GM12891 (cell line): ENCODE measurements at regions not wholly inside any gene's neighbourhood (a gene's known extent, or its start where the extent isn't known, plus 50 kb on each side); places are given as distances from the start of the nearest gene placed in this dataset.
"Not testable (repeated sequence)": the region's sequence is repeated elsewhere in the genome, so short reads cannot be mapped to it uniquely, and the experiment has no call there.

Source experiments
- DNase-seq: peaks from one replicate; pipeline ENCODE4 v3.0.0; 2011; ENCODE audit warnings: low spot score; ENCODE audit not compliant: insufficient read length
- FAIRE-seq: peaks from 2 replicates; lab custom pipeline; 2011; peaks lifted over from hg19 to GRCh38; lab: Jason Lieb, UNC
- PAX5 ChIP-seq: IDR thresholded peaks from 2 replicates; pipeline ENCODE4 v1.6.1; 2011; ENCODE audit warnings: low read length, moderate library complexity, mild to moderate bottlenecking; ENCODE audit not compliant: insufficient read depth, severe bottlenecking
- POLR2A ChIP-seq: IDR thresholded peaks from 2 replicates; pipeline ENCODE4 v1.6.1; 2011; ENCODE audit warnings: low read depth, low read length, control low read depth
- POLR2AphosphoS5 ChIP-seq: IDR thresholded peaks from 2 replicates; pipeline ENCODE4 v1.6.1; 2011; ENCODE audit warnings: low read depth, low read length, control low read depth
- POU2F2 ChIP-seq: IDR thresholded peaks from 2 replicates; pipeline ENCODE4 v1.6.1; 2011; ENCODE audit warnings: low read depth, mild to moderate bottlenecking, control low read depth, low read length, moderate library complexity
- SPI1 ChIP-seq: IDR thresholded peaks from 2 replicates; pipeline ENCODE4 v1.6.1; 2011; ENCODE audit warnings: low read depth, low read length, control low read depth
- TAF1 ChIP-seq: IDR thresholded peaks from 2 replicates; pipeline ENCODE4 v1.6.1; 2011; ENCODE audit warnings: low read depth, low read length, control low read depth

DNA sequence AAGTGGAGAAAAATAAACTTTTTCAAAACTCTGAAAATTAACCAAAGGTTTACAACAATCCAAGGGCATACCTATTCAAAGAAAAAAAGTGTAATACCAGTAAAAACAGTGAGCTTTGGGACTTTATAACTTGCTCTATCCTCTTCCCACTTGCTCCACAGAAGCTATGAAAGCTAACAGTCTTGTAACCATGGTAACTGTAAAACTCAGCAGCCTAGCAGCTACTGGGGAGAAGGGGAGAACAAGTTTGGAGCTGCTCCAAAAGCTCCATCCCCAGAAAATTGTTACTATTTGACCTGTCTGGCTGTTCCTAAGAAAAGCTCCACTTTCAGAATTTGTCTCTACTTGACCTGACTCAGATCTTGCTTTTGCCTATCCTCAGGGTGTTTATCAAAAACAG is 191.5 kb downstream of the OTUD1 start:
- DNase-seq = no peak
- FAIRE-seq = no peak
- TF ChIP-seq TAF1 (no peak), SPI1 (no peak), POLR2AphosphoS5 (no peak), POU2F2 (no peak), POLR2A (no peak)

DNA sequence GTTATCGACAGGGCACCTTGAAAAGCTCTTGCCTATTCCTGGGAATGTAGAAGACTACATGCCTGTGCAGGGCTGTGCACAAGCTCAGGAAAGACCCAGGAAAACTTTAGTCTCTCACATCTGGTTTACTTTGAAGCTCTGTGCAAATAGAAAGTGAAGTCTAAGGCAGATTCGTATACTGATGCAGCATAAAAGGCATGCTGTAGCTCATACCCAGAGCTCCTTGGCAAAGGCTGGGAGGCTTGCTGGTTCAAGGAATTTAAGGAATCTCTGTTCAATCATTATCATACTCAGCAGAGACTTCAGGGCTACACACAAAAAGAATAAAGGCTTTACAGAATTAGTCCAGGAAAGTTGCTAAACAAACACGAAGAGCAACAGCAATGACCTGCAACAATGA is 192.0 kb downstream of the OTUD1 start:
- DNase-seq (no peak), FAIRE-seq (no peak)
- TF ChIP-seq SPI1 (no peak), POU2F2 (no peak), POLR2AphosphoS5 (no peak), TAF1 (no peak), POLR2A (no peak), PAX5 (no peak)

DNA sequence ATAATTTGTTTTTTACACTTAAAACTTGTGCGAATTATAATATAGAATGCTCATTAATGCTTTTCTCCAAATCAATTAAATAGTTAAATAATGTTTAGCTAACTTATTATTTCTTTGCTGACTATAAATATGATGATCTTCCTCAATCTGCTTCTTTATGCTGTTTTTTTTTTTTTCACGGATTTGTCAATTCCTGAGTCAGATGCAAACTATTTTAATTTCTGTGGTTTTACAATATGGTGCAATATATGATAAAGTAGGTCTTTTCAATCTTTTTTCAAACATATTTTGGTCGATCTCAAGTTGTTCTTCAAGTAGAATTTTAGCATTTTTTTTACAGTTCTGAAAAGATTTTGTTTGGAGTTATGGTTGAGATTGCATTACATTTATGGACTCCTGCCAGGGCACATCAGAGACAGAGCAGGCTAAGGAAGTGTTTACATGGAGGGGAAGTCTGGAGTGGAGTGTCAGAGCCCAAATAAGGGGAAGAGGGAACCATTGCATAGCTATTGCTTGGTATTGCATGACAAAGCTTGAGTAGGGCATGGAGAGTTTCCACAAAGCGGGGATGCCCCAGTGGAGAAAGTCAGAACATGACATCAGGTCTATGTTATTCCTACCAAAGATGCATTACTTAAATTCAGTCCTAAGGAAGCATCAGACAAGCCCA is 204.4 kb downstream of the OTUD1 start:
- DNase-seq = no peak
- TF ChIP-seq PAX5 (no peak), TAF1 (no peak), SPI1 (no peak), POU2F2 (no peak), POLR2A (no peak), POLR2AphosphoS5 (no peak)
- no peak for FAIRE-seq

DNA sequence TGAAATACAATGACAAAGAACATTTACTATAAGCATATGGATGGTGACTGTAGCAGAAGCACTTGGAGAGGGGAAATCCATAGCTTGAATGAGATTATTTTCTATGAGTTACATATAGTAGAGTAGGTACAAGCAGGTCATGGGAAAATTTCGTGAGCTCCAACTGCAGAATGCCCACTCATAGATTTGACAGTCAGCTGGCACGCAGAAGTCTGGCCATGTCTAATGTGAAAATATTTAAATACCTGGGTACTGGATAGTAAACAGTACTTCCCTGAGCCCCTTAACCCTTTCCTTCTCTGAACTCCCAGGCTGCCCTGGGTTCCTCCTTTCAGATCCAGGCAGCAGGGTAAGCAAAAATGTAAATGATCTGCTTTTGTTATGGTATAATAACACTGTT is 209.7 kb downstream of the OTUD1 start:
- FAIRE-seq = no peak
- no peak for DNase-seq
- TF ChIP-seq PAX5 = no peak
- no peak for TF ChIP-seq TAF1
- no peak for TF ChIP-seq SPI1
- TF ChIP-seq POLR2A = no peak
- TF ChIP-seq POLR2AphosphoS5 = no peak
- TF ChIP-seq POU2F2 = no peak

DNA sequence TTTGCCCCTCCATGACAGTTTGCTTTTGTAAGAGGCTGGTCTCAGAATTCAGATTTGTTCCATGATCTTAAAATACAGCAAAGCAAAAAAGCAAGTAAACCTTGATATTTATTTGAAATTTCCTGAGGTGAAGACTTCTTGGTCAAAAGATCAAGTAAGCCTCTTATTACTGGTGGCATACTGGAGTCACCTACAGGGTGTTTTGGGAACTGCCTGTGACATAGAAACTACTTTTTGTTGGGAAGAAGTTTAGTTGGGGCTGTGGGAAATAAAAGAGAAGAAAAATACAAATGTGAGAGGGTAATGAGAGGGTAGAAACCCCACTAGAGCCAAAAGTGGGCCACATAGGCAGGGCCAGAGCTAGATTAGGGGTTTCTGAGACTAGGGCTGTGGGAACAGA is 217.9 kb downstream of the OTUD1 start:
- FAIRE-seq (no peak), DNase-seq (no peak)
- TF ChIP-seq POU2F2 = no peak
- TF ChIP-seq TAF1 = no peak

DNA sequence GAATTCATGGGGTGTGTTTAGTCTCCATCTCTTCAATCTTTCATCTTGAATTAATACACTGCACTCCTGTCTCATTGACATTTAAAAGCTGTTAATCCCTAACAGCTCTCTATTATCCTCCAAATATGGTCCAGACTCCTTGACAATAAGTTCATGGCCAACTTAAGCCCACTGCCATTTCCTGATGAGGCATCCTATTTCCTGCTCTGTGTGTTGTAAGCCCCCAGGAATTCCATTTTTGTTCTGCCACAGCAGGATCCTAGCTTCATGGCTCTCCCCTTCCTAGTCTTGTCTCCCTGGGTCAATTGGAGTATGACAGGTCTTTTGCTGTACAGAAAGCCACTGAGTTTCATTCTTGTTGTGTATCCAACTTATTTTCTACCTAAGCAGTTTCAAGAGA is 218.8 kb downstream of the OTUD1 start:
- FAIRE-seq (no peak), DNase-seq (no peak)
- TF ChIP-seq PAX5 (no peak), SPI1 (no peak), POLR2A (no peak), POLR2AphosphoS5 (no peak), TAF1 (no peak), POU2F2 (no peak)

DNA sequence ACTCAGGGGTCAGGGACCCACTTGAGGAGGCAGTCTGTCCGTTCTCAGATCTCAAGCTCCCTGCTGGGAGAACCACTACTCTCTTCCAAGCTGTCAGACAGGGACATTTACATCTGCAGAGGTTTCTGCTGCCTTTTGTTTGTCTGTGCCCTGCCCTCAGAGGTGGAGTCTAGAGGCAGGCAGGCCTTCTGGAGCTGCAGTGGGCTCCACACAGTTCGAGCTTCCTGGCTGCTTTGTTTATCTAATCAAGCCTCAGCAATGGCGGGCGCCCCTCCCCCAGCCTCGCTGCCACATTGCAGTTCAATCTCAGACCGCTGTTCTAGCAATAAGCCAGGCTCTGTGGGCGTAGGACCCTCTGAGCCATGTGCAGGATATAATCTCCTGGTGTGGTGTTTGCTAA is 233.0 kb downstream of the OTUD1 start:
- not testable (repeated sequence) for FAIRE-seq, DNase-seq

DNA sequence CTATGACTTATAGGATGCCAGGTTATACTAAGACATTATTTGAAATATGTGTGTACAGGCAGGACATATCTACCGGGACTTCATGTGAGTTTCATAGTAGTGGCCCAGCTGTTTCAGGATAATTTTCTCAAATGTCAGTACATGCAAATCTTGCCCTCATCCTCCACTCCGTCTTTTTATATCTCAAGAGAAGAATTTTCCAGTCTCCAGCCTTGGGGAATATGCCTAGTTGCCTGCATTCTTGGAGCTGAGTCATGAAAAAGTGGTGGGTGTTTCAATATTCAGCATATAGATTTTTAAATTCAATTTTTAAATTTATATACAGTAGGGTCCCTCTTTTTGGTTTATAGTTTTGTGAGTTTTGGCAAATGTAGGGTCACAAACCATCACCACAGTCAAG is 236.7 kb downstream of the OTUD1 start:
- DNase-seq = no peak
- TF ChIP-seq SPI1 (no peak), POLR2A (no peak), TAF1 (no peak), POLR2AphosphoS5 (no peak), POU2F2 (no peak), PAX5 (no peak)
- no peak for FAIRE-seq

DNA sequence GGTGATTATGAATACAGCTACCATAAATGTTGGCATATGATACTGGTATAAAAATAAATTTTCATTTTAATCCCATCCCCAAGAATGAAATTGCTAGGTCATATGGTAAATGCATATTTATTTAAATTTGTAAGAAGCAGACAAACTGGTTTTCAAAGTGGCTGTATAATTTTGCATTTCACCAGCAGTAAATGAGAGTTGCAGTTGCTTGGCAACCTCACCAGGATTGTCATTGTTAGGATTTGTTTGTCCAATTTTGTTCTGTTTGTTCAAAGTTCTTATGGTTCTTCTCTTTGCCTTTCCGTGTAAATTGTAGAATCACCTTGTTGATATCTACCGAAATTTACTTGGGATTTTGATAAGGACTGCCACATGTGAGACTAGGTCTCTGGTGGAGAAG is 237.4 kb downstream of the OTUD1 start:
- no peak for FAIRE-seq
- TF ChIP-seq SPI1 (no peak), POU2F2 (no peak), POLR2AphosphoS5 (no peak), PAX5 (no peak), TAF1 (no peak), POLR2A (no peak)
- DNase-seq = no peak

DNA sequence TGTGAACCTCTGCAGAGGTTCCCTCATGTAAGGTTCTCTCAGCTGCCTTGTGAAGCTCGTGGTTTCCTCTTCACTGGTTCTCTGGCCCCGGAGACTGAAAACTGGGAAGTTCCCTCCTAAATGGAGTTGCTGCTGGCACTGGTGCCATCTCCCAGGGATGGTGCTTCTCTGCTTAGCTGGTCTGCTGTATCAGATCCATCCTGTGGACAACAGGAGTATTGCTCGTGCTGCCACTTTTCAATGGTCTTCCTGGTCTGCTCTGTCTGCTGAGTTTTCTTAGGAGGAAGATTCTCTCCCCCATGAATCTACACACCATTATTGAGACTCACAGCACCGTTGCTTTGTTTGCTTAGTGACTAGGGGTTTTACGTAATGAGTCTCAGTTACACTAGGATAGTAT is 247.8 kb downstream of the OTUD1 start:
- TF ChIP-seq TAF1 (no peak), POLR2A (no peak), PAX5 (no peak), SPI1 (no peak), POU2F2 (no peak), POLR2AphosphoS5 (no peak)
- DNase-seq (no peak), FAIRE-seq (no peak)

DNA sequence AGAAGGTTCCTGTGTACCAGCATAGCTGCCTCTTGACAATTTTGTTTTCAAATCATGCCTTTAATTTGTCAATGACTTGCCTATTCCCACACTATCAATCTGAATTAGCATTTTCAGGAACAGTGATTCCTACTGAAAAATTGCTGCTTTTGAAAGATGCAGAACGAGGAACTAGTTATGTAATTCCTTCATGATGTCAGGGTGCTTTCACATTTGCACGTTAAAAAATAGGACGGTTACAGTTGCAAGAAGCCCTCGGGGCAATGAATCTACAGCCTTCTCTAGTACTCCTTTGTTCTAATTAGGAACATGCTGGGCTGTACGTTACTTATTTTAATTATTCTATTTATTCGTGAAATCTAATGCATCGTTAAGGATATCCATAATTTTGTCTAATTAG is 253.9 kb downstream of the OTUD1 start:
- DNase-seq (no peak), FAIRE-seq (no peak)
- no peak for TF ChIP-seq SPI1
- TF ChIP-seq PAX5 = no peak
- TF ChIP-seq TAF1 = no peak
- TF ChIP-seq POU2F2 = no peak
- TF ChIP-seq POLR2AphosphoS5 = no peak
- TF ChIP-seq POLR2A = no peak
